ENCODE measurements at regions not wholly inside any gene's neighbourhood (a gene's known extent, or its start where the extent isn't known, plus 50 kb on each side); places are given as distances from the start of the nearest gene placed in this dataset.
"Not testable (repeated sequence)": the region's sequence is repeated elsewhere in the genome, so short reads cannot be mapped to it uniquely, and the experiment has no call there.

DNA sequence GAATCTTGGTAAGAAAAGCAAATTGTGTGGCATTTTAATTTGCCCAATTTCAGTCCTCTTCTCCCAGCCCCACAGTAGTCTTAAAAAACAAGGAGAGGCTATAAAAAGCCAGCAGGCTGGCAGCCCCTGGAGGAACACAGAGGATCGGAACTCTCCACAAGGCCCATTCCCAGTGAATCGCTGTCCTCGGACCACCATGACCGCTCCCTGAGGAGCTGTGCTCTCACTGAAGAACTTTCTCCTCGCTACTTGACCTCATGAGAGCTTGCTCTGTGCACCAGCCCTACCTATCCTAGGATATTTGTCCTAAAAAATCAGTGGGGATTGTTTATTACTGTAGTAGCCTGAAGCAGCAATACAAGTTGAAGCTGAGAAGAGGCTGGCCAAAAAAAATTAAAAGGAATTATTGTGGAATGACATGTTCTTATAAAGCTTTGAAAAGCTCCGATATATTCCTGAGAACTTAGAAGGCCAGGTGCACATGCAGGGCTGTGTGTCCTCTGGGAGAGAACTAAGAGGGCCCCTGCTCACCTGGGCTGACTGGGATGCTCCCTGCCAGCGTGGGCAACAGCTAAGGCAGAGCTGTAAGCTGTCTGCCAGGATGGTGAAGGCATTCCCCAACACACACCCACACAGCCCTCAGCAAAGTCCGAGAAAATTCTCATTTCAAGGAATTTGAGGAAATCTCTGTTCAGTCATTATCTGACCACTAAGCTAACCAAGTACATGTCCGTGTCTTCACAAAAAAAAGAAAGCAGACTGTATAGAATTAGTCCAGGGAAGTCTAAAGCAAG lies 148.8 kb upstream of the SFSWAP start:
- no peak for DNase-seq

GRCh38 chr12:131564138-131564727 lies 146.7 kb upstream of the SFSWAP start:
- not testable (repeated sequence) for DNase-seq

GRCh38 chr12:131564845-131565244 lies 146.0 kb upstream of the SFSWAP start:
- DNase-seq: no peak

- DNase-seq: no peak
Observed at GRCh38 chr12:131565267-131566015, 145.4 kb upstream of the SFSWAP start.

- DNase-seq: no peak
Observed at GRCh38 chr12:131568336-131568735, 142.6 kb upstream of the SFSWAP start.

- DNase-seq: no peak
Observed at GRCh38 chr12:131570596-131570995, 140.3 kb upstream of the SFSWAP start.

DNA sequence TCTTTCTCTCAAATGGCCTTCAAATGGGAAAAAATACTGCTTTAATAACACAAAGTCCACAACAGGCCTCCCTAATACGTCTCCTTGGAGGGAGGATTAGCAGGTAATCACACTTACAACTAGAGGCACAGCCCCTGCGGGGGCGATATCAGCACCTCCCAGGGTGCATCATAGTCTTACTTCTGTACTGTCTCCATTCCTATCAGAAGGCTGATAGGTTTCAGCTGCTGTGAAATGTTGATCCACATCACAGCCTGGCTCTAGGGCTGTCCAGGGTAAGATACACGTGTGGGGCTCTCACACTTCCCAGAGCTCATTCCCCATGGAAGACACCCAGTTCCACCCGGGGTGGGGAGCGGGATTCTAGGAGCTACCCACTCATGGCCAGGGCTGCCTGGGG lies 139.1 kb upstream of the SFSWAP start:
- no peak for DNase-seq

GRCh38 chr12:131572626-131573025 lies 138.3 kb upstream of the SFSWAP start:
- no peak for DNase-seq

- no peak for DNase-seq
Observed at GRCh38 chr12:131573631-131574394, 137.1 kb upstream of the SFSWAP start.

GRCh38 chr12:131574395-131574771 lies 136.5 kb upstream of the SFSWAP start:
- DNase-seq: no peak

GRCh38 chr12:131575371-131575770 lies 135.5 kb upstream of the SFSWAP start:
- DNase-seq: no peak

DNA sequence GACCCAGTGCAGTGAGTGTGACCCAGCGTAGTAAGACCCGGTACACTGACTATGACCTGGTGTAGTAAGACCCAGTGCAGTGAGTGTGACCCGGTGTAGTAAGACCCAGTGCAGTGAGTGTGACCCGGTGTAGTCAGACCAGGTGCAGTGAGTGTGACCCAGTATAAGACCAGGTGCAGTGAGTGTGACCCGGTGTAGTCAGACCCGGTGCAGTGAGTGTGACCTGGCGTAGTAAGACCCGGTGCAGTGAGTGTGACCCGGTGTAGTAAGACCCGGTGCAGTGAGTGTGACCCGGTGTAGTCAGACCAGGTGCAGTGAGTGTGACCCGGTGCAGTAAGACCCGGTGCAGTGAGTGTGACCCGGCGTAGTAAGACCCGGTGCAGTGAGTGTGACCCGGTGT lies 134.2 kb upstream of the SFSWAP start:
- DNase-seq: not testable (repeated sequence)

- no peak for DNase-seq
Observed at GRCh38 chr12:131577766-131578165, 133.1 kb upstream of the SFSWAP start.

- DNase-seq: no peak
Observed at GRCh38 chr12:131578828-131579470, 131.9 kb upstream of the SFSWAP start.

DNA sequence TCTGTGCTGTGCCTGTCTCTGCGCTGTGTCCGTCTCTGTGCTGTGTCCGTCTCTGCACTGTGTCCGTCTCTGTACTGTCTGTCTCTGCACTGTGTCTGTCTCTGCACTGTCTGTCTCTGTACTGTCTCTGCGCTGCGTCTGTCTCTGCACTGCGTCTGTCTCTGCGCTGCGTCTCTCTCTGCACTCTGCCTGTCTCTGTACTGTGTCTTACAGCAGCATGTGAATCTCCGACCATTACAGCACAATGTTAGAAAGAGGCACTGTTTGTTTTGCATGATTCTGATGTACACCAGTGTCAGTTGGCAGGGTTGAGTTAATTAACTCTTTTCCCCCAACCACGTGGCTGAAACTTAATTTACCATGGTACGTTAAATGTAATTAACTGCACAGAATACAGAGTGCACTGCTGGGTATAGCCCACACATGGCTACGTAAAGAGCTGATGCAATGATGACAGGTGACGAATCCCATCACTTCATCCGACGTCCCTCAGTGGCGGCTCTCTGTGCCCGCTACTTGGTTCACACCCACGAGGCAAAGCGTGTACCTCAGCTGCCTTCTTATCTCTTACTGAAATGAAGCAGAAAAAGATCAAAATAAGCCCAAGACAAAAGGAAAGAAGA lies 127.7 kb upstream of the SFSWAP start:
- DNase-seq: no peak

DNA sequence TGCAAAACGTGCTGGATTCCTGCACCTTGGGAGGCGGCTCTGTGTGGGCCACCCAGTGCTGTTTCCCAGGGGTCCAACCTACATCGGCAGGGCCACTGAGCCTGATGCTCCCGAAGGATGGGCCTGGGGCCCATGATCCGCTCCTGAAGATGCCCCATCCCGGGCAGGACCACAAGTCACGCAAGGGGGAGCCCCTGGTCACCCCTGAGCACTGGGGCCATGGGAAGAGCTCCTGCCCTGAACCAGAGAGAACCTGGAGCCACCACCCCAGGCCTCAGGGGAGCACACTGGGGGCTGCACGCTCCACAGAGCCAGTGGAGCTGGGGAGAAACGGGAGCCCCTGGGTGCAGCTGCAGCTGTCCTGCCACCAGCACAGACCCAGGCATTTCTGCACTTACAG lies 124.6 kb upstream of the SFSWAP start:
- DNase-seq: no peak

DNA sequence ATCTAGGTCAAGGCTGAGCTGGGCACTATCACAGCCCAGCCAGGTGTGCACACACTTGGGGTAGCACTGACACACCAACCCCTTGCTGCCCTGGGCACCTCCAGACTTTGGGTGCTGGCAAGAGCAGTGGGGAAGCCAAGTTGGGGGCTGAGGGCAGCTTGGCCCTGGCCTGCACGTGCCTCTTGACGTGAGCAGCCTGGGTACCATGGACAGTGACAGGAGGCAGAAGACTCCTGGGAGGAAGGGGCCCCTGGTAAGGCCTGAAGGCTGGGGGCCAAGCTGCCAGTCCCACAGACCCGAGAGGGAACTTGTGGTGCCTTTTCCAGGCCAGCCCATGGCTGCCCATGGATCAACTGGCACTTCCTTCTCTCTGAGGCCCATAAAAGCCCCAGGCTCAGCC lies 124.1 kb upstream of the SFSWAP start:
- DNase-seq: no peak

GRCh38 chr12:131587565-131587964 lies 123.3 kb upstream of the SFSWAP start:
- DNase-seq: no peak

- DNase-seq: no peak
Observed at GRCh38 chr12:131589221-131589897, 121.5 kb upstream of the SFSWAP start.

GRCh38 chr12:131589966-131590365 lies 120.9 kb upstream of the SFSWAP start:
- no peak for DNase-seq

- no peak for DNase-seq
Observed at GRCh38 chr12:131591136-131591535, 119.8 kb upstream of the SFSWAP start.
